ENCODE measurements at regions not wholly inside any gene's neighbourhood (a gene's known extent, or its start where the extent isn't known, plus 50 kb on each side); places are given as distances from the start of the nearest gene placed in this dataset.

- no peak for TF ChIP-seq SP1 (IDR thresholded peaks at IDR 0.05)
- TF ChIP-seq FOXM1 (IDR thresholded peaks at IDR 0.05; ENCODE audit: borderline replicate concordance), result no peak
- no peak for TF ChIP-seq L3MBTL2 (conservative IDR thresholded peaks at IDR 0.05)
- no peak for TF ChIP-seq SUZ12 (IDR thresholded peaks at IDR 0.05)
Measured at GRCh38 chr16:74117798-74118197, 178.8 kb upstream of the PSMD7 start.

Measured in HEK293T (cell line).